SU-DHL-6 (cell line): ENCODE measurements at regions not wholly inside any gene's neighbourhood (a gene's known extent, or its start where the extent isn't known, plus 50 kb on each side); places are given as distances from the start of the nearest gene placed in this dataset.

Source experiments
- CTCF ChIP-seq: fragments of 200-600 bp; sonication (generic); IDR thresholded peaks from one replicate; pipeline ENCODE4 v1.5.1; 2017; ENCODE audit warnings: antibody characterized with exemption, mild to moderate bottlenecking, low read length, moderate library complexity; ENCODE audit not compliant: insufficient read depth, poor library complexity, severe bottlenecking
- EZH2phosphoT487 ChIP-seq: fragments of 200-600 bp; sonication (generic), shearing (Covaris generic); conservative IDR thresholded peaks from 2 replicates; pipeline ENCODE4 v1.6.1; 2018; ENCODE audit warnings: mild to moderate bottlenecking, antibody characterized with exemption, low read length, moderate library complexity, mixed read lengths

- no peak for TF ChIP-seq CTCF
- TF ChIP-seq EZH2phosphoT487 = no peak
Measured at GRCh38 chr2:126765395-126765794, 109.4 kb downstream of the GYPC start.
